ENCODE measurements at regions not wholly inside any gene's neighbourhood (a gene's known extent, or its start where the extent isn't known, plus 50 kb on each side); places are given as distances from the start of the nearest gene placed in this dataset.

GRCh38 chr6:68141190-68141589 lies 493.9 kb upstream of the ADGRB3 start:
- WGBS (ENCODE audit: insufficient coverage): 94% methylated on average over 1 of the region's 1 CpG
- DNase-seq (no peak), ATAC-seq (no peak)
- Mint-ChIP-seq H3K9me3 (peaks cover 10 to 30% of the 10 kb centered on the region in 2 donors), H3K27me3 (ENCODE audit: low read depth in 2 of 2) (no peaks in the 10 kb centered on the region), H3K4me3 (no peak overlapping the region), H3K4me1 (no peaks in the 10 kb centered on the region), H3K36me3 (peaks cover 19% of the 10 kb centered on the region), H3K27ac (no peak overlapping the region)
- Histone ChIP-seq H3K4me1 (ENCODE audit: control insufficient read depth, insufficient read depth, low read length) (no peaks in the 10 kb centered on the region), H3K36me3 (ENCODE audit: control insufficient read depth, insufficient read depth, low read length) (no peaks in the 10 kb centered on the region), H3K4me3 (ENCODE audit: low read length) (no peak overlapping the region), H3K9me3 (ENCODE audit: control insufficient read depth, insufficient read depth, low read length) (peaks cover 10% of the 10 kb centered on the region), H3K27me3 (ENCODE audit: control insufficient read depth, insufficient read depth, low read length) (no peaks in the 10 kb centered on the region), H3K27ac (ENCODE audit: low read length) (no peak overlapping the region)
- intact Hi-C loops (cut with micrococcal nuclease): no loop called here
- no peak for TF ChIP-seq CTCF (IDR thresholded peaks at IDR 0.05)

GRCh38 chr6:68139130-68139529 lies 496.0 kb upstream of the ADGRB3 start:
- no peaks in the 10 kb centered on the region for H3K4me1 Mint-ChIP-seq
- DNase-seq (no peak), ATAC-seq (no peak)
- H3K27me3 Mint-ChIP-seq (ENCODE audit: low read depth in 2 of 2): no peaks in the 10 kb centered on the region
- no peak overlapping the region for H3K27ac Mint-ChIP-seq
- H3K9me3 Mint-ChIP-seq: peaks cover 12 to 30% of the 10 kb centered on the region in 2 donors
- 53% methylated on average over 1 of the region's 1 CpG for WGBS (ENCODE audit: insufficient coverage)
- TF ChIP-seq CTCF (IDR thresholded peaks at IDR 0.05): no peak
- no peaks in the 10 kb centered on the region for H3K4me1 ChIP-seq (ENCODE audit: control insufficient read depth, insufficient read depth, low read length)
- no peak overlapping the region for H3K4me3 ChIP-seq (ENCODE audit: low read length)
- no peak overlapping the region for H3K27ac ChIP-seq (ENCODE audit: low read length)
- no peaks in the 10 kb centered on the region for H3K36me3 ChIP-seq (ENCODE audit: control insufficient read depth, insufficient read depth, low read length)
- no peak overlapping the region for H3K4me3 Mint-ChIP-seq
- H3K36me3 Mint-ChIP-seq: peaks cover 18% of the 10 kb centered on the region
- peaks cover 9% of the 10 kb centered on the region for H3K9me3 ChIP-seq (ENCODE audit: control insufficient read depth, insufficient read depth, low read length)
- no peaks in the 10 kb centered on the region for H3K27me3 ChIP-seq (ENCODE audit: control insufficient read depth, insufficient read depth, low read length)
- intact Hi-C loops (cut with micrococcal nuclease): no loop called here

GRCh38 chr6:68134796-68135195 lies 500.3 kb upstream of the ADGRB3 start:
- 89% methylated on average over 4 of the region's 4 CpGs for WGBS (ENCODE audit: insufficient coverage)
- peaks cover 7% of the 10 kb centered on the region for H3K36me3 Mint-ChIP-seq
- Histone ChIP-seq H3K36me3 (ENCODE audit: control insufficient read depth, insufficient read depth, low read length) (no peaks in the 10 kb centered on the region), H3K27ac (ENCODE audit: low read length) (no peak overlapping the region), H3K4me1 (ENCODE audit: control insufficient read depth, insufficient read depth, low read length) (no peaks in the 10 kb centered on the region), H3K4me3 (ENCODE audit: low read length) (no peak overlapping the region), H3K27me3 (ENCODE audit: control insufficient read depth, insufficient read depth, low read length) (no peaks in the 10 kb centered on the region), H3K9me3 (ENCODE audit: control insufficient read depth, insufficient read depth, low read length) (peaks cover 5% of the 10 kb centered on the region)
- no peaks in the 10 kb centered on the region for H3K27me3 Mint-ChIP-seq (ENCODE audit: low read depth in 2 of 2)
- intact Hi-C loops (cut with micrococcal nuclease): no loop called here
- H3K4me1 Mint-ChIP-seq: no peaks in the 10 kb centered on the region
- H3K4me3 Mint-ChIP-seq: no peak overlapping the region
- no peak for ATAC-seq
- no peak for DNase-seq
- TF ChIP-seq CTCF (IDR thresholded peaks at IDR 0.05): no peak
- peaks cover 12 to 28% of the 10 kb centered on the region in 2 donors for H3K9me3 Mint-ChIP-seq
- H3K27ac Mint-ChIP-seq: no peak overlapping the region

GRCh38 chr6:68128211-68128610 lies 506.9 kb upstream of the ADGRB3 start:
- Mint-ChIP-seq H3K9me3 (peaks cover 19 to 23% of the 10 kb centered on the region in 2 donors), H3K27ac (no peak overlapping the region), H3K27me3 (ENCODE audit: low read depth in 2 of 2) (no peaks in the 10 kb centered on the region), H3K36me3 (peaks cover 17% of the 10 kb centered on the region), H3K4me3 (no peak overlapping the region), H3K4me1 (no peaks in the 10 kb centered on the region)
- Histone ChIP-seq H3K27me3 (ENCODE audit: control insufficient read depth, insufficient read depth, low read length) (no peaks in the 10 kb centered on the region), H3K36me3 (ENCODE audit: control insufficient read depth, insufficient read depth, low read length) (no peaks in the 10 kb centered on the region), H3K9me3 (ENCODE audit: control insufficient read depth, insufficient read depth, low read length) (peaks cover 3% of the 10 kb centered on the region), H3K27ac (ENCODE audit: low read length) (no peak overlapping the region), H3K4me1 (ENCODE audit: control insufficient read depth, insufficient read depth, low read length) (no peaks in the 10 kb centered on the region), H3K4me3 (ENCODE audit: low read length) (no peak overlapping the region)
- no peak for TF ChIP-seq CTCF (IDR thresholded peaks at IDR 0.05)
- no CpG with 5 or more reads among the region's 2 CpGs for WGBS (ENCODE audit: insufficient coverage)
- intact Hi-C loops (cut with micrococcal nuclease): no loop called here
- ATAC-seq (no peak), DNase-seq (no peak)
